ENCODE measurements at regions not wholly inside any gene's neighbourhood (a gene's known extent, or its start where the extent isn't known, plus 50 kb on each side); places are given as distances from the start of the nearest gene placed in this dataset.

GRCh38 chr10:36840788-36841187 lies 284.6 kb upstream of the ANKRD30A start:
- Mint-ChIP-seq H3K9me3 (ENCODE audit: low read depth) (peaks cover 8% of the 10 kb centered on the region), H3K27ac (no peak overlapping the region), H3K36me3 (ENCODE audit: low read depth) (no peaks in the 10 kb centered on the region), H3K4me3 (no peak overlapping the region), H3K27me3 (no peaks in the 10 kb centered on the region), H3K4me1 (no peaks in the 10 kb centered on the region)
- no peak for ATAC-seq
- CTCF ChIA-PET, result no interaction called here
- DNase-seq, result no peak
- intact Hi-C loops (cut with DNase I, micrococcal nuclease), result no loop called here
- POLR2A ChIA-PET, result no interaction called here

GRCh38 chr10:36837416-36837815 lies 288.0 kb upstream of the ANKRD30A start:
- Mint-ChIP-seq H3K36me3 (ENCODE audit: low read depth) (no peaks in the 10 kb centered on the region), H3K4me3 (no peak overlapping the region), H3K27ac (no peak overlapping the region), H3K9me3 (ENCODE audit: low read depth) (peaks cover 4% of the 10 kb centered on the region), H3K27me3 (no peaks in the 10 kb centered on the region), H3K4me1 (no peaks in the 10 kb centered on the region)
- intact Hi-C loops (cut with DNase I, micrococcal nuclease), result no loop called here
- DNase-seq (no peak), ATAC-seq (no peak)
- CTCF ChIA-PET, result interaction anchor here (0.7 kb wide), 1 partner anchor 246 kb away, joined by 4 read pairs; no protein-coding TSS in a partner anchor
- POLR2A ChIA-PET, result no interaction called here

GRCh38 chr10:36819781-36820180 lies 305.6 kb upstream of the ANKRD30A start:
- H3K27me3 Mint-ChIP-seq, result no peaks in the 10 kb centered on the region
- H3K4me3 Mint-ChIP-seq, result no peak overlapping the region
- DNase-seq (no peak), ATAC-seq (no peak)
- peaks cover 10% of the 10 kb centered on the region for H3K9me3 Mint-ChIP-seq (ENCODE audit: low read depth)
- H3K36me3 Mint-ChIP-seq (ENCODE audit: low read depth), result no peaks in the 10 kb centered on the region
- ChIA-PET POLR2A (no interaction called here), CTCF (no interaction called here)
- H3K4me1 Mint-ChIP-seq, result no peaks in the 10 kb centered on the region
- no peak overlapping the region for H3K27ac Mint-ChIP-seq
- intact Hi-C loops (cut with DNase I, micrococcal nuclease), result no loop called here

GRCh38 chr10:36817898-36818297 lies 307.5 kb upstream of the ANKRD30A start:
- Mint-ChIP-seq H3K27ac (no peak overlapping the region), H3K36me3 (ENCODE audit: low read depth) (no peaks in the 10 kb centered on the region), H3K4me1 (no peaks in the 10 kb centered on the region), H3K27me3 (no peaks in the 10 kb centered on the region), H3K4me3 (no peak overlapping the region), H3K9me3 (ENCODE audit: low read depth) (peaks cover 10% of the 10 kb centered on the region)
- ChIA-PET POLR2A (no interaction called here), CTCF (no interaction called here)
- intact Hi-C loops (cut with DNase I, micrococcal nuclease), result no loop called here
- ATAC-seq (no peak), DNase-seq (no peak)

GRCh38 chr10:36808625-36809362 lies 316.6 kb upstream of the ANKRD30A start:
- ChIA-PET POLR2A (no interaction called here), CTCF (no interaction called here)
- Mint-ChIP-seq H3K4me3 (no peak overlapping the region), H3K36me3 (ENCODE audit: low read depth) (no peaks in the 10 kb centered on the region), H3K27me3 (no peaks in the 10 kb centered on the region), H3K9me3 (ENCODE audit: low read depth) (peaks cover 3% of the 10 kb centered on the region), H3K27ac (no peak overlapping the region), H3K4me1 (no peaks in the 10 kb centered on the region)
- intact Hi-C loops (cut with DNase I, micrococcal nuclease), result no loop called here
- no peak for DNase-seq
- ATAC-seq, result no peak

- no peak overlapping the region for H3K27ac Mint-ChIP-seq
- no peak overlapping the region for H3K4me3 Mint-ChIP-seq
- H3K9me3 Mint-ChIP-seq (ENCODE audit: low read depth), result peaks cover 5% of the 10 kb centered on the region
- no peaks in the 10 kb centered on the region for H3K36me3 Mint-ChIP-seq (ENCODE audit: low read depth)
- no peaks in the 10 kb centered on the region for H3K4me1 Mint-ChIP-seq
- intact Hi-C loops (cut with DNase I, micrococcal nuclease), result no loop called here
- ATAC-seq (no peak), DNase-seq (no peak)
- no peaks in the 10 kb centered on the region for H3K27me3 Mint-ChIP-seq
- POLR2A ChIA-PET, result no interaction called here
- CTCF ChIA-PET, result no interaction called here
These were observed 322.2 kb upstream of the ANKRD30A start for GRCh38 chr10:36803229-36803628.

- no peaks in the 10 kb centered on the region for H3K4me1 Mint-ChIP-seq
- ATAC-seq (no peak), DNase-seq (no peak)
- POLR2A ChIA-PET, result no interaction called here
- intact Hi-C loops (cut with DNase I, micrococcal nuclease), result no loop called here
- H3K9me3 Mint-ChIP-seq (ENCODE audit: low read depth), result peaks cover 5% of the 10 kb centered on the region
- no peaks in the 10 kb centered on the region for H3K27me3 Mint-ChIP-seq
- no peak overlapping the region for H3K4me3 Mint-ChIP-seq
- H3K27ac Mint-ChIP-seq, result no peak overlapping the region
- CTCF ChIA-PET, result no interaction called here
- H3K36me3 Mint-ChIP-seq (ENCODE audit: low read depth), result no peaks in the 10 kb centered on the region
These were observed 322.8 kb upstream of the ANKRD30A start for GRCh38 chr10:36802490-36803153.

- POLR2A ChIA-PET, result no interaction called here
- Mint-ChIP-seq H3K36me3 (ENCODE audit: low read depth) (no peaks in the 10 kb centered on the region), H3K4me1 (no peaks in the 10 kb centered on the region), H3K4me3 (no peak overlapping the region), H3K27ac (no peak overlapping the region), H3K27me3 (no peaks in the 10 kb centered on the region), H3K9me3 (ENCODE audit: low read depth) (peaks cover 5% of the 10 kb centered on the region)
- CTCF ChIA-PET, result no interaction called here
- no peak for DNase-seq
- ATAC-seq, result no peak
- intact Hi-C loops (cut with DNase I, micrococcal nuclease), result no loop called here
These were observed 323.7 kb upstream of the ANKRD30A start for GRCh38 chr10:36801660-36802059.

GRCh38 chr10:36794981-36795380 lies 330.4 kb upstream of the ANKRD30A start:
- DNase-seq (no peak), ATAC-seq (no peak)
- intact Hi-C loops (cut with DNase I, micrococcal nuclease), result no loop called here
- Mint-ChIP-seq H3K4me3 (no peak overlapping the region), H3K4me1 (no peaks in the 10 kb centered on the region), H3K27me3 (no peaks in the 10 kb centered on the region), H3K27ac (no peak overlapping the region), H3K9me3 (ENCODE audit: low read depth) (peaks cover 4% of the 10 kb centered on the region), H3K36me3 (ENCODE audit: low read depth) (no peaks in the 10 kb centered on the region)
- CTCF ChIA-PET, result no interaction called here
- POLR2A ChIA-PET, result no interaction called here

- no peak for ATAC-seq
- intact Hi-C loops (cut with DNase I, micrococcal nuclease), result no loop called here
- Mint-ChIP-seq H3K4me3 (no peak overlapping the region), H3K4me1 (no peaks in the 10 kb centered on the region), H3K27ac (no peak overlapping the region), H3K9me3 (ENCODE audit: low read depth) (peaks cover 2% of the 10 kb centered on the region), H3K36me3 (ENCODE audit: low read depth) (no peaks in the 10 kb centered on the region), H3K27me3 (no peaks in the 10 kb centered on the region)
- ChIA-PET POLR2A (no interaction called here), CTCF (no interaction called here)
- DNase-seq, result no peak
These were observed 335.4 kb upstream of the ANKRD30A start for GRCh38 chr10:36789974-36790373.

- Mint-ChIP-seq H3K4me3 (no peak overlapping the region), H3K27me3 (no peaks in the 10 kb centered on the region), H3K27ac (no peak overlapping the region), H3K4me1 (no peaks in the 10 kb centered on the region), H3K9me3 (ENCODE audit: low read depth) (peaks cover 2% of the 10 kb centered on the region), H3K36me3 (ENCODE audit: low read depth) (no peaks in the 10 kb centered on the region)
- DNase-seq, result no peak
- intact Hi-C loops (cut with DNase I, micrococcal nuclease), result no loop called here
- POLR2A ChIA-PET, result no interaction called here
- ATAC-seq, result no peak
- CTCF ChIA-PET, result interaction anchor here (0.7 kb wide), 1 partner anchor 9 kb away, joined by 3 read pairs; no protein-coding TSS in a partner anchor
These were observed 337.2 kb upstream of the ANKRD30A start for GRCh38 chr10:36788152-36788551.

- intact Hi-C loops (cut with DNase I, micrococcal nuclease), result no loop called here
- no peaks in the 10 kb centered on the region for H3K4me1 Mint-ChIP-seq
- ChIA-PET CTCF (no interaction called here), POLR2A (no interaction called here)
- no peak overlapping the region for H3K4me3 Mint-ChIP-seq
- no peaks in the 10 kb centered on the region for H3K27me3 Mint-ChIP-seq
- no peak overlapping the region for H3K27ac Mint-ChIP-seq
- no peaks in the 10 kb centered on the region for H3K36me3 Mint-ChIP-seq (ENCODE audit: low read depth)
- ATAC-seq (no peak), DNase-seq (no peak)
- H3K9me3 Mint-ChIP-seq (ENCODE audit: low read depth), result no peaks in the 10 kb centered on the region
These were observed 342.0 kb upstream of the ANKRD30A start for GRCh38 chr10:36783400-36783799.

Measured in activated CD4-positive, alpha-beta T cell treated with anti-CD3 and anti-CD28 coated beads for 36 hours (primary cell).